ENCODE measurements at regions not wholly inside any gene's neighbourhood (a gene's known extent, or its start where the extent isn't known, plus 50 kb on each side); places are given as distances from the start of the nearest gene placed in this dataset.

GRCh38 chr5:104130320-104130719 lies 567.7 kb upstream of the NUDT12 start:
- POLR2A ChIA-PET = no interaction called here
- no TSS peak for BruUV-seq (replicated peaks)
- no peak for TF ChIP-seq EZH2phosphoT487 (IDR thresholded peaks at IDR 0.05; ENCODE audit: borderline replicate concordance, low read depth, low read length)
- no peak for TF ChIP-seq CTCF (conservative IDR thresholded peaks at IDR 0.05; ENCODE audit: low read length)
- intact Hi-C loops (cut with micrococcal nuclease; ENCODE audit: unreplicated experiment) = no loop called here
- no peak for DNase-seq (ENCODE audit: low spot score)
- Histone ChIP-seq H3K27ac (ENCODE audit: low read depth, low read length, poor library complexity, severe bottlenecking) (no peak overlapping the region), H3K4me1 (ENCODE audit: insufficient read depth, low read length, poor library complexity, severe bottlenecking) (no peaks in the 10 kb centered on the region), H4K20me1 (ENCODE audit: insufficient read depth, low read length) (no peaks in the 10 kb centered on the region), H3K9me3 (ENCODE audit: low read length) (peaks cover 3% of the 10 kb centered on the region; the same call in 1 of the 2 replicates), H3K4me2 (ENCODE audit: low read length) (no peak overlapping the region), H3K4me3 (ENCODE audit: low read depth, low read length, poor library complexity, severe bottlenecking) (no peak overlapping the region), H2AFZ (ENCODE audit: low read length) (no peak overlapping the region), H3K9me2 (ENCODE audit: insufficient read depth, low read length) (no peaks in the 10 kb centered on the region), H3K79me2 (ENCODE audit: insufficient read depth, low read depth, low read length) (no peaks in the 10 kb centered on the region), H3K36me3 (ENCODE audit: insufficient read depth, low read length) (no peaks in the 10 kb centered on the region)
- CTCF ChIA-PET (ENCODE audit: unreplicated experiment) = no interaction called here

- Histone ChIP-seq H4K20me1 (ENCODE audit: insufficient read depth, low read length) (no peaks in the 10 kb centered on the region), H3K27ac (ENCODE audit: low read depth, low read length, poor library complexity, severe bottlenecking) (no peak overlapping the region), H2AFZ (ENCODE audit: low read length) (no peak overlapping the region), H3K9me3 (ENCODE audit: low read length) (no peaks in the 10 kb centered on the region; the same call in 1 of the 2 replicates), H3K4me3 (ENCODE audit: low read depth, low read length, poor library complexity, severe bottlenecking) (no peak overlapping the region), H3K4me1 (ENCODE audit: insufficient read depth, low read length, poor library complexity, severe bottlenecking) (no peaks in the 10 kb centered on the region), H3K36me3 (ENCODE audit: insufficient read depth, low read length) (no peaks in the 10 kb centered on the region), H3K4me2 (ENCODE audit: low read length) (no peak overlapping the region), H3K79me2 (ENCODE audit: insufficient read depth, low read depth, low read length) (no peaks in the 10 kb centered on the region), H3K9me2 (ENCODE audit: insufficient read depth, low read length) (no peaks in the 10 kb centered on the region)
- no peak for TF ChIP-seq CTCF (conservative IDR thresholded peaks at IDR 0.05; ENCODE audit: low read length)
- no peak for TF ChIP-seq EZH2phosphoT487 (IDR thresholded peaks at IDR 0.05; ENCODE audit: borderline replicate concordance, low read depth, low read length)
- intact Hi-C loops (cut with micrococcal nuclease; ENCODE audit: unreplicated experiment) = no loop called here
- CTCF ChIA-PET (ENCODE audit: unreplicated experiment) = no interaction called here
- no TSS peak for BruUV-seq (replicated peaks)
- DNase-seq (ENCODE audit: low spot score) = no peak
- POLR2A ChIA-PET = interaction anchor here (1.0 kb wide), 2 partner anchors 36 to 37 kb away, joined by 3 to 4 read pairs; no protein-coding TSS in a partner anchor
These were observed 565.8 kb upstream of the NUDT12 start for GRCh38 chr5:104128348-104128747.

GRCh38 chr5:104126980-104127379 lies 564.4 kb upstream of the NUDT12 start:
- H3K4me1 ChIP-seq (ENCODE audit: insufficient read depth, low read length, poor library complexity, severe bottlenecking) = no peaks in the 10 kb centered on the region
- TF ChIP-seq CTCF (conservative IDR thresholded peaks at IDR 0.05; ENCODE audit: low read length) (no peak), EZH2phosphoT487 (IDR thresholded peaks at IDR 0.05; ENCODE audit: borderline replicate concordance, low read depth, low read length) (no peak)
- no peak overlapping the region for H3K27ac ChIP-seq (ENCODE audit: low read depth, low read length, poor library complexity, severe bottlenecking)
- H2AFZ ChIP-seq (ENCODE audit: low read length) = no peak overlapping the region
- H3K9me3 ChIP-seq (ENCODE audit: low read length) = no peaks in the 10 kb centered on the region
- H3K9me2 ChIP-seq (ENCODE audit: insufficient read depth, low read length) = no peaks in the 10 kb centered on the region
- H3K4me2 ChIP-seq (ENCODE audit: low read length) = no peak overlapping the region
- intact Hi-C loops (cut with micrococcal nuclease; ENCODE audit: unreplicated experiment) = no loop called here
- no peak for DNase-seq (ENCODE audit: low spot score)
- CTCF ChIA-PET (ENCODE audit: unreplicated experiment) = no interaction called here
- H3K36me3 ChIP-seq (ENCODE audit: insufficient read depth, low read length) = no peaks in the 10 kb centered on the region
- no peak overlapping the region for H3K4me3 ChIP-seq (ENCODE audit: low read depth, low read length, poor library complexity, severe bottlenecking)
- no TSS peak for BruUV-seq (replicated peaks)
- H4K20me1 ChIP-seq (ENCODE audit: insufficient read depth, low read length) = no peaks in the 10 kb centered on the region
- POLR2A ChIA-PET = interaction anchor here (0.9 kb wide), 1 partner anchor 73 kb away, joined by 3 read pairs; no protein-coding TSS in a partner anchor
- H3K79me2 ChIP-seq (ENCODE audit: insufficient read depth, low read depth, low read length) = no peaks in the 10 kb centered on the region
